ENCODE measurements at regions not wholly inside any gene's neighbourhood (a gene's known extent, or its start where the extent isn't known, plus 50 kb on each side); places are given as distances from the start of the nearest gene placed in this dataset.

- TF ChIP-seq RFX5 (IDR thresholded peaks at IDR 0.05; ENCODE audit: borderline replicate concordance, low read depth, low read length), result no peak
- no peak for TF ChIP-seq POLR2A (IDR thresholded peaks at IDR 0.05; ENCODE audit: control extremely low read depth in 1 of 2, low read depth in 2 of 2, low read length in 2 of 2)
- no peak for TF ChIP-seq SAP30 (IDR thresholded peaks at IDR 0.05; ENCODE audit: insufficient read depth, insufficient replicate concordance, low read length)
- TF ChIP-seq, protein P1, sequence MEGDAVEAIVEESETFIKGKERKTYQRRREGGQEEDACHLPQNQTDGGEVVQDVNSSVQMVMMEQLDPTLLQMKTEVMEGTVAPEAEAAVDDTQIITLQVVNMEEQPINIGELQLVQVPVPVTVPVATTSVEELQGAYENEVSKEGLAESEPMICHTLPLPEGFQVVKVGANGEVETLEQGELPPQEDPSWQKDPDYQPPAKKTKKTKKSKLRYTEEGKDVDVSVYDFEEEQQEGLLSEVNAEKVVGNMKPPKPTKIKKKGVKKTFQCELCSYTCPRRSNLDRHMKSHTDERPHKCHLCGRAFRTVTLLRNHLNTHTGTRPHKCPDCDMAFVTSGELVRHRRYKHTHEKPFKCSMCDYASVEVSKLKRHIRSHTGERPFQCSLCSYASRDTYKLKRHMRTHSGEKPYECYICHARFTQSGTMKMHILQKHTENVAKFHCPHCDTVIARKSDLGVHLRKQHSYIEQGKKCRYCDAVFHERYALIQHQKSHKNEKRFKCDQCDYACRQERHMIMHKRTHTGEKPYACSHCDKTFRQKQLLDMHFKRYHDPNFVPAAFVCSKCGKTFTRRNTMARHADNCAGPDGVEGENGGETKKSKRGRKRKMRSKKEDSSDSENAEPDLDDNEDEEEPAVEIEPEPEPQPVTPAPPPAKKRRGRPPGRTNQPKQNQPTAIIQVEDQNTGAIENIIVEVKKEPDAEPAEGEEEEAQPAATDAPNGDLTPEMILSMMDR (IDR thresholded peaks at IDR 0.05; ENCODE audit: control extremely low read depth in 1 of 3, insufficient read depth in 1 of 3, low read depth in 1 of 3, low read length in 3 of 3), result no peak
- no peak for TF ChIP-seq USF2 (IDR thresholded peaks at IDR 0.05; ENCODE audit: low read length)
- TF ChIP-seq SP2 (IDR thresholded peaks at IDR 0.05; ENCODE audit: low read length), result no peak
- TF ChIP-seq TCF12 (IDR thresholded peaks at IDR 0.05; ENCODE audit: low read depth, low read length), result no peak
- TF ChIP-seq JUND (IDR thresholded peaks at IDR 0.05; ENCODE audit: low read length), result no peak
- TF ChIP-seq EZH2 (IDR thresholded peaks at IDR 0.05; ENCODE audit: low read depth, low read length, severe bottlenecking), result no peak
- TF ChIP-seq CBX8 (IDR thresholded peaks at IDR 0.05; ENCODE audit: borderline replicate concordance, low read depth, low read length), result no peak
- no peak for TF ChIP-seq CEBPB (IDR thresholded peaks at IDR 0.05; ENCODE audit: low read depth, low read length)
- TF ChIP-seq CHD2 (IDR thresholded peaks at IDR 0.05; ENCODE audit: low read length), result no peak
- no peak for TF ChIP-seq MAFK (IDR thresholded peaks at IDR 0.05; ENCODE audit: low read depth, low read length)
These were observed 968.4 kb downstream of the ZPLD1 start for GRCh38 chr3:103403191-103403590.
